ENCODE measurements at regions not wholly inside any gene's neighbourhood (a gene's known extent, or its start where the extent isn't known, plus 50 kb on each side); places are given as distances from the start of the nearest gene placed in this dataset.

DNA sequence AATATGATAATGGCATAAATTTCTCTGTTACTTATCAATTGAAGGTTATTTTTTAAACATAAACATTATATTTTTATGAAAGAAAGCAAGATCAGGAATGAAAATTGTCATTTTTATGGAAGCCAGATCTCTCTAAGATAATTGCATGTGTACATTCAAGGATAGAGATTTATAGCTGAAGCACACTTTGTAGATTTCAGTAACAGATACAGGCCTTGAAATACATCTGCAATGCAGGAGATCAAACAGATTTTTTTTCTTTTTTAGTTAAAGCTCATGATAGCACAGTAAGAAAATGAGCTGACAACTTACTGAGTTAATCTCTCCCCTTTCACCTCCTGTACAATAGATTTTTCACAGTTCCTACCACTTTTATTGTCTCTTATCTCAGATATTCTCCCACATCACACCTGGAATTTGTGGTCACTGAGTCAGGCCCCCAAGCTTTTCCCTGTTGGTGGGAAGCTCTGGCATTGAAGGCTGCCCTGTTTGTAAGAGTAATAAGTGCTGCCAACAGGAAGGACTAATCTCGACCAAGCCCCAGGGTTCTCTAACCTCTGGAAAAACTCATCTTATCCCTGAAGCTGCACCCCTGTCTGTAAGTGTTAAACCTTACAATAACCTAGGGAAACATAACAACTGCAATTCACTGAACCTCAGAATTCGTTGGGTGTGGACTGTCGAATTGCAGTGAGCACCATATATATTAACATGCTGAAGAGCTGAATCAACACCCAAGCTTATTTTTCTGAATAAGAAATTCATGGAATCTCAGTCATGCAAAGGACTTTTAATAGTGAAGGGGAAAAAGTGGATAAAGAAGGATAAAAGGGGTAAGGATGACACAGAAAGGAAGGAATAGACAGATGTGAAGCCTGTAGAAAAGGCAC is 599.0 kb downstream of the LMO4 start:
- in situ Hi-C loops (cut with HindIII; ENCODE audit: low pct_unique_long_range_greater_than_20kb, low sequenced_read_pairs): no loop called here
- TF ChIP-seq JUND (IDR thresholded peaks at IDR 0.05; ENCODE audit: low read depth): no peak
- no peak for DNase-seq (ENCODE audit: low read depth in 1 of 2, low spot score in 1 of 2)

DNA sequence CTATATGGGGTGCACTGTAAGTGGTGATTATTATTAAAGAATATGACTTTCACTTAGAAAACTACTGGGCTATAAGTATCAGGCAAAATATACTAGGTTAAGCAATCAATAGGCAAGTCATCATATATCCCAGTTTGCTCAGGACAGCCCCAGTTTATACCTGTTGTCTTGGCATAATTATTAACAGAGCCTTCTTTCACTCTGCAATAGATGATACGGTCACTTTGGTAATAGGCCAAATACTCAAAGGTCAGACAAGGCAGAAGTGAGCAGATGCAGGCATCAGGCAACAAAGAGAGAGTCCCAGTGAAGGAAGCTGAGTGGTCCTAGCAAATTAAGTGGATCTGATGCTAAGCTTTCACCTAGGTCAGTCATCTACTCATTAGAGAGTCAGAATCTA is 599.9 kb downstream of the LMO4 start:
- no peak for DNase-seq (ENCODE audit: low read depth in 1 of 2, low spot score in 1 of 2)
- TF ChIP-seq JUND (IDR thresholded peaks at IDR 0.05; ENCODE audit: low read depth): no peak
- in situ Hi-C loops (cut with HindIII; ENCODE audit: low pct_unique_long_range_greater_than_20kb, low sequenced_read_pairs): no loop called here

DNA sequence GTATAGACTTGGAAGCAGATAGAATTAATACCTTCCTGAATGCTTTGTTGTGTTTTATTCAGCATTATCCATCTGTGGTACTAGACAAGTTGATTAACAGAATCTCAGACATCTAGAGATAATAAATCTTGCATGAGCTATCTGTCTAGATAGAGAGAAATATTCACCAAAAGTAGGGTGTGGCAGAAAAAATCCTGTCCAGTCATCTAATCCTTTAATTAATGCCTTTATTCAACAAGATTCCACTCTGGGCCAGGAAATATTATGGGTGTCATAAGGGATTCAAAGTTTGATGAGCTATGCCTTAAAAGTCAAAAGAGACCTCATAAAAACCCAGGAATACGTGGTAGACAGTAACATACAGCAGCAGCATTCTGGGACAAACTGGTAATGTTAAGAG is 601.2 kb downstream of the LMO4 start:
- in situ Hi-C loops (cut with HindIII; ENCODE audit: low pct_unique_long_range_greater_than_20kb, low sequenced_read_pairs): no loop called here
- no peak for DNase-seq (ENCODE audit: low read depth in 1 of 2, low spot score in 1 of 2)
- no peak for TF ChIP-seq JUND (IDR thresholded peaks at IDR 0.05; ENCODE audit: low read depth)

DNA sequence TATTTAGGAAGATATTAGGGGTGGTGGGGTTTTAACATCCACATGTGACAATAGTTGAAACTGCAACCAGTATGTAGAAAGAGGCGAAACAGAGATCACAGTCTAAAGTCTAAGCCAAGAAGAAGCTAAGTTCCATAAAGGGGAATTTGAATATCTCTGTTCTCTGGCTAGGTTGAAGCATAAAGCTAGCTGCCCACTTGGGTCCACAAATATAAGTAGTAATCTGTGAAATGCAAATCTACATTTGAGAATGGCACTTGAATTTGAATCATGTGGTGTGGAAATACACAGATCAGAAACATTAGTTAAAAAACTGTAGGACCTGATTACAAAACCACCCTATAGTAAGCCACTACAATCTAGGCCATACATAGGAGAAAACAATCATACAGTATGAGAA is 602.1 kb downstream of the LMO4 start:
- DNase-seq (ENCODE audit: low read depth in 1 of 2, low spot score in 1 of 2): no peak
- TF ChIP-seq JUND (IDR thresholded peaks at IDR 0.05; ENCODE audit: low read depth): no peak
- in situ Hi-C loops (cut with HindIII; ENCODE audit: low pct_unique_long_range_greater_than_20kb, low sequenced_read_pairs): no loop called here

DNA sequence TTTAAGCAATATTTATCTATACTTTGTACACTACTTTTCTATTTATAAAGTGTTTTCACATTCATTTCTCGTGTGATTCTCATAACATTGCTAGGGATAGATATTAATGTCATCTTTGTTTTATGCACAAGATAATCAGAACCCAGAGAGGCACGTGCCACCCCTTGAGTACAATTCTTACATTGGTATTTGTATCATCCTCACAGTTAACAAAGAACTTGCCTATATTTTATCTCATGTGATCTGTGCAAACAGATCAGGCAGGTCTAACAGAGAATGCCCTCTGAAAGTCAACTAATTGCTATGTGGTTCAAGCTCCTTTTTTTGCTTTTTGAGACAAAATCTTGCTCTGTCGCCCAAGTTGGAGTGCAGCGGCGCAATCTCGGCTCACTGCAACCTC is 604.5 kb downstream of the LMO4 start:
- TF ChIP-seq JUND (IDR thresholded peaks at IDR 0.05; ENCODE audit: low read depth): no peak
- in situ Hi-C loops (cut with HindIII; ENCODE audit: low pct_unique_long_range_greater_than_20kb, low sequenced_read_pairs): no loop called here

DNA sequence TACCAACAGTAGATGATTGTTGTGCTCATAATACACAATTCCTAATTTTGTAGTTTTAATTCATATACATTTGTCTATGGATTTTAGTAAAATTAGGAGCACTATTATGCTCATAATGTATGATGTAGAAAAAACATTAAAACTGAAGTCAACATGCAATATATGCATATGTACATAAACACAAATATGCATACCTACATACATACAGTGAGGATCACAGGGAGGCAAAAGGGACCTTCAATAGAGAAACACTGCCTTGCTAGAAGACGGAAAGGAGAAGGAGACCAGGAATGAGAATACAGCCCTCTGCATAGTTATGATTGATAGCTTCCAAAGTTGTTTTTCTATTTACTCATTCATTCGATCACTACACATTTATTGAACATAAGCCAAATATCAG is 606.5 kb downstream of the LMO4 start:
- no peak for TF ChIP-seq JUND (IDR thresholded peaks at IDR 0.05; ENCODE audit: low read depth)
- DNase-seq (ENCODE audit: low read depth in 1 of 2, low spot score in 1 of 2): no peak

More for the DNA sequence above, 604.5 kb downstream of the LMO4 start:
- DNase-seq (ENCODE audit: low read depth in 1 of 2, low spot score in 1 of 2): no peak

DNA sequence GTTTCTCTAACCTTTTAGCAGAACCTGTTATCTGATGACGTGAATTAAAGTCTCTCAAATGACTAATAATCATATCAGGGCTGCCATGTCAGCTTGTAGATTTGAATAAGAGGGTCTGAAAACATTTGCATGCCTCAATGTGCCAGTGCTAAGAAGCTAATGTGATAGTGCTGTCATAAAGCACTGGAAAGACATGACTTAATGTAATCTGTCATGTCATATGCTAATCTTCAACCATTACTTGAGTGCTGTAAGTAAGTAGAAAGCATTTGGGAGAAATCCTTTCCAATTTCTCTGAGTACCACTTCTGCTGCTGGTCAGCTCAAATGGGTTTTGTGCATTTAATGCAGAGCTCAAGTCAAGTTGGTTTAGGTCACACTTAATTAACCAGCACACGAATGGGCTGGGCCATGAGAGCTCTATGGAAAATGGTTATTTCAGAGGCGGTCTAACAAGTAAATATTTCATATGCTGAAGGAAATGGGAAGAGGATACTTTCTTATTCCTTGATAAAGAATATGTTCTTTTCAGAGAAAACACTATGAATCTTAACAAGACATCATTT is 609.2 kb downstream of the LMO4 start:
- no peak for TF ChIP-seq JUND (IDR thresholded peaks at IDR 0.05; ENCODE audit: low read depth)
- in situ Hi-C loops (cut with HindIII; ENCODE audit: low pct_unique_long_range_greater_than_20kb, low sequenced_read_pairs): no loop called here
- no peak for DNase-seq (ENCODE audit: low read depth in 1 of 2, low spot score in 1 of 2)

More for the DNA sequence above, 606.5 kb downstream of the LMO4 start:
- in situ Hi-C loops (cut with HindIII; ENCODE audit: low pct_unique_long_range_greater_than_20kb, low sequenced_read_pairs): no loop called here

DNA sequence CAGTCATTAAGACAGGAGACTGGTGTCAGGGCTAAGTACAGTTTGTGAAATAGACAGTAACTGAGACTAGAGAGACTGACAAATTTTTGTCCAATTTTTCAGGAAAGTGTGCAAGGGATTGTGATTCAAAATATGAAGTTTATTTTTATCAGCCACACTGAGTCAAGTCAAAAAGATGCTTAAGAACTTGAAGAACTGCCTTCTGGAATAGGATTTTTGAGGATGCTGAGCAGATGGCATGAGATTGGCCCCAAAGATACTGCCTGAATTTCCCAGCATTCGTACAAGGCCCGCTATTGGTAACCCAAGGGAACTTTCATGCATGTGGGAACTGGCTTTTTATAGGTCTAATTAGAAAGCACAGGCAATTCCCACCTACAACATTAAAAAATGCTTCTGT is 610.0 kb downstream of the LMO4 start:
- TF ChIP-seq JUND (IDR thresholded peaks at IDR 0.05; ENCODE audit: low read depth): no peak
- no peak for DNase-seq (ENCODE audit: low read depth in 1 of 2, low spot score in 1 of 2)
- in situ Hi-C loops (cut with HindIII; ENCODE audit: low pct_unique_long_range_greater_than_20kb, low sequenced_read_pairs): no loop called here

DNA sequence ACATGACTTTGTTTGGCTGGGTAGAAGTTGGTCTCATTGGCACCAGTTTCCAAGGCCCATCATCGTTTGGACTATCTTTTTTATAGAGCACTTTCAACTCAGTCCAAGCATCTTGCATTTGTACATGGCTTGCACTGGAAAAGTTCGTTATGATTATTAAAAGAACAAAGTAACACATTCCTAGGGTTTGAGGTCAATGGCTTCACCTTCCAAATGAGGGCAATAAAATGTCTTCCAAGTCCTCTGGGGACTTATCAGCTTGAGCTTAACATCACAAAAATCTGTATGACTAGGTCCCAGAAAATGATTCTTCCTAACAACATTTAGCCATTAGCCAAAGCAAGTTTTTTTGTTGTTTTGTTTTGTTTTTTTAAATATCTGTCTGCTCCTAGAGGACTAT is 610.8 kb downstream of the LMO4 start:
- TF ChIP-seq JUND (IDR thresholded peaks at IDR 0.05; ENCODE audit: low read depth): no peak
- in situ Hi-C loops (cut with HindIII; ENCODE audit: low pct_unique_long_range_greater_than_20kb, low sequenced_read_pairs): no loop called here
- DNase-seq (ENCODE audit: low read depth in 1 of 2, low spot score in 1 of 2): no peak

DNA sequence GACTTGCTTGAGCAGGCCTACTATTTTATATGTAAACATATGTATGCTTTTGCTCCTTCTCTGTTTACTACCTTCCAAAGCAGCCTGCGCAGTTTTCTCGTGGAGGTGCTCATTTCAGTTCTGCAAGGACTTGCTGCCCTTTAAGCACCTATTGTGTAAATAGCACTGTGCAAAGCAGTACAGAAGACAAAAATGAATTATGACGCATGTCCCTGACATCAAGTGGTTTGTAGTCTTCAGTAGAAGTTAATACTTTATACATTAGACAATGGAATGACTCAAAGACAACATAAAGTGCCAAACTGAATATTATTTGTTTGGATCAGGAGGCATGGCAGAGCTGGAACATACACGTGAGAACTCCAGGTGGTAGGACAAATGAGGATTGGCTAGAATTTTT is 611.7 kb downstream of the LMO4 start:
- in situ Hi-C loops (cut with HindIII; ENCODE audit: low pct_unique_long_range_greater_than_20kb, low sequenced_read_pairs): no loop called here
- DNase-seq (ENCODE audit: low read depth in 1 of 2, low spot score in 1 of 2): no peak
- TF ChIP-seq JUND (IDR thresholded peaks at IDR 0.05; ENCODE audit: low read depth): no peak

DNA sequence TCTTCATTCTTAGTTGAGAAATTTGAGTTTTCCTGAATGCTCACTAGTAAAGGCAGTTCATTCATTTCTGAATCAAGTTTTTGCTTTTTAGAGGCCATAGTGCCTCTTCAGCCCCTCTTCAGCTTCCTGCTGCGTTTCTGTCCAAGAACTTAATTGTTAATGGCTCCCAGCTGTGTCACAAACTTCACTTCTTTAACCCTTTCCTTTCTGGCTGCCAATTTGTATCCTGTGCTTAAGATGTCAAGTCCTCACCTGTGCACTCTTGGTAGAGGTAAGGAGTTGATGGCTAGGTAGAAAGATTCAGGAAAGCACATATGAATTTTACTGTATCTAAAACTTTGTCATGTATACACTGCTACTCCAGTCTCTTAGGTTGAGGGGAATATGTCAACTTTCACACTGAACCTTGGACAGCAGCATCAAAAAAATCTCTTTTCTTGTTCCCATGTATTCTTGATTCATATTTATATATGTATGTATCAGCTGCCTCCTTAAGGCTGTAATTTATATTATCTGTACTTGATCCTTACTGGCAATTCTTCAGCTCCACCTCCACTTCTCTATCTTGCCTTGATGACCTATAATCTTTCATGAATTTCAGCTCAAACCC is 612.8 kb downstream of the LMO4 start:
- in situ Hi-C loops (cut with HindIII; ENCODE audit: low pct_unique_long_range_greater_than_20kb, low sequenced_read_pairs): no loop called here
- DNase-seq (ENCODE audit: low read depth in 1 of 2, low spot score in 1 of 2): no peak
- no peak for TF ChIP-seq JUND (IDR thresholded peaks at IDR 0.05; ENCODE audit: low read depth)

DNA sequence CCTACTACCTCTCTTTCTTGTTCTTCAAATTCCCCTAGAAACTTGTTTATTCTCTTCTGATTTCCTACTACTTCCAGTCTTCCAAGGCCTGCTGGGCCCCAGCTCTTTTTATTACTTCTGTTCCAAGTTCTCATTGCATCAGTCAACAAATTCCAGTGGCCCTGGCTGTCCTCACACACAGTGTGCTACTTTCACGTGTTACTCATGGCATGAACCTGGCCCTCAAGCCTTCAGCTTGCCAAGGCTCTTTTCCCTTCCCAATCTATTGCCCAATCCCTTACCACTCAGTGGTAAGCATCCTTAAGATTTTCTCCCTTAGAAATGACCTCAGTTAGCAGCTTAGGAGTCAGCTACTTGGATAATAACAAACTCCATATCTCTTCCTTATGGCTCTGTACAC is 613.5 kb downstream of the LMO4 start:
- in situ Hi-C loops (cut with HindIII; ENCODE audit: low pct_unique_long_range_greater_than_20kb, low sequenced_read_pairs): no loop called here
- no peak for TF ChIP-seq JUND (IDR thresholded peaks at IDR 0.05; ENCODE audit: low read depth)
- DNase-seq (ENCODE audit: low read depth in 1 of 2, low spot score in 1 of 2): no peak

DNA sequence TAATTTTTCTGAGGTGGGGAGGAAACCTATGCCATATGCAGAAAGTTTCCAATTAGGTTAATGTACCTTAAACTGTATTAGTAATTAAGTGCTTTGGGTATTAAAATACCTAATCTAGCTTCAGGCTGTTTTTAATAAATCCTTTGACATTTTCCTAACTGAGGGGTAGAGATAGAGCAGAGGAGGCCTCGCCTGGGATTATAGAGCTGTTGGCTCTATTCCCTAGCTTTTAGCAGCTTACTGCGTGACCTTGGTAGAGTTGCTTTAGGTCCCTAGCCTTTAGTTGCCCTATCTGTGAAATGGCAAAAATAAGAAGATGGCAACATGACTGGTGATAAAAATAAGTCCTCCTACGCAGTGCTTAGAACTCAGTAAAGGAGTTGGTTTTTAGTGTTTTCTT is 621.0 kb downstream of the LMO4 start:
- in situ Hi-C loops (cut with HindIII; ENCODE audit: low pct_unique_long_range_greater_than_20kb, low sequenced_read_pairs): no loop called here
- DNase-seq (ENCODE audit: low read depth in 1 of 2, low spot score in 1 of 2): no peak
- no peak for TF ChIP-seq JUND (IDR thresholded peaks at IDR 0.05; ENCODE audit: low read depth)

All from T47D (cell line).